Muscle of back (tissue), 3 donors: ENCODE measurements at regions not wholly inside any gene's neighbourhood (a gene's known extent, or its start where the extent isn't known, plus 50 kb on each side); places are given as distances from the start of the nearest gene placed in this dataset.

Experiments
- DNase-seq, 3 donors: peaks; one replicate each; pipeline versions ENCODE4 v3.0.0 to v3.0.0-alpha.2; 2013

DNA sequence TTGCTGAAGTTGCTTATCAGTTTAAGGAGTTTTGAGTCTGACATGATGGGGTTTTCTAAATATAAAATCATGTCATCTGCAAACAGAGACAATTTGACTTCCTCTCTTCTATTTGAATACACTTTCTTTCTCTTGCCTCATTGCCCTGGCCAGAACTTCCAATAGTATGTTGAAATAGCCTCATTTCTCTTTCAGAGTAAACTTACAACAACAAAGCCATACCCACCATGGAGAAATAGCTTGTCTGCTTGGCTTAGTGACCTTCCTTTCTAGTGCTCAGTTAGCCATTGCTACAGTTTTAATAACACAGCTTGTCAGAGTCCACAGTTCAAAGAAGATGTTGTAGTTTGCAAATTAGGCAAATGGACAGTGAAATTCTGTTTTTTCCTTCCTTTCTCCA is 228.0 kb downstream of the ETAA1 start:
- no peak for DNase-seq

- DNase-seq, result peak; percentile 44 to 72 (median 55)
Observed at GRCh38 chr2:67625690-67626475, 228.8 kb downstream of the ETAA1 start.

- peak in 1 of 3 donors; percentile 73 for DNase-seq
Observed at GRCh38 chr2:67626656-67627055, 229.5 kb downstream of the ETAA1 start.

DNA sequence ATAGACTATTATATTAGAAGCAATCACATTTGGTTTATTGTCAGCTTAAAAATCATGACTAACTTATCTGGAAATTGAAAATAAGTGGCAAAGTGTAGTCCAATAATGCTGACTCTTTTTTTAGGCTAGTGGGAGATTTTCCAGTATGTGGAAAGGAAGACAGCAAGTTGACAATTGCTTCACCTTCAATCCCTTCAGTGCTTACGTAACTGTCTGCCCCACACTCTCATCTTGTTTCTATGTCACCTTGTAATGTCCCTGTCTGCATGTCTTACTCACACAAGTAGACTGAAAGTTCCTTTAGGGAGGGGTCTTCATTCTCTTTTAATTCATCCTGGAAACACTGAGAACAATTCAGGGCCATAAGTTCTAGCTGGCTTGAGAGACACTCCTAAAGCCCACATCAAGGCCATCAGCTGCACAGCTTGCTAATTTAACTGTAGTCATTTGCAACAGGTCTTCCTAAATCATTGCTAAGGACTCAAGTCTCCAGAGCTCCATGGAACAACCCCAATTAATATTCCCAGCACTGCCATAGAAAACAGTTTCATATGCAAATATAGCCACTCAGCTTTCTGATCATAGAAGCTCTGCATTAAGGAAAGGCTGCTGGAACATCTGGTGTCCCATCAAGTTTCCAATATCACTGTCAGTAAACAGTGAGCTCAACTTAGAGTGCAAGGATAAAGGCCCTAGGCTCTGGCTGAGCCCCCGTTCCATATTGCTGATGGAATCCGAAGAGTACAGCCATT is 230.5 kb downstream of the ETAA1 start:
- DNase-seq, result no peak

GRCh38 chr2:67628892-67629291 is 231.8 kb downstream of the ETAA1 start:
- no peak for DNase-seq

DNA sequence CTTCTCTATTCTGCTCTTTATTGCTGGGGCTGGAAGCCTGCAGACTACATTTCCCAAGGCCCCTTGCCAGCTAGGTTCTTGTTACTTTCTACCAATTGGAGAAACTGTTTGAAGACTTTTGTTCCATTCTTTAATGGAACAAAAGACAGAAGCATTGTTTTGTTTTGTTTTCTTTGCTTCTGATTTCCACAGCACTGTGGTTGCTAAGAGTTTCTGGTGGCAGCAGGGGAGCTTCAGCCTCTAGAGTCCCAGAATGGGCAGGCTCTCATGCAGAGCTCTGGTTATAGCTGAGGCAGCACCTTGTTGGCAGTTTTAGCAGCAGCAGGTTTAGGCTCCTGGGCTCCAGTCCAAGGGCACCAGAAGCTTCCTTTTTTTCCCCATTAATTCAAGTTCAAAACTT is 234.3 kb downstream of the ETAA1 start:
- no peak for DNase-seq

GRCh38 chr2:67633212-67633856 is 236.2 kb downstream of the ETAA1 start:
- no peak for DNase-seq

DNA sequence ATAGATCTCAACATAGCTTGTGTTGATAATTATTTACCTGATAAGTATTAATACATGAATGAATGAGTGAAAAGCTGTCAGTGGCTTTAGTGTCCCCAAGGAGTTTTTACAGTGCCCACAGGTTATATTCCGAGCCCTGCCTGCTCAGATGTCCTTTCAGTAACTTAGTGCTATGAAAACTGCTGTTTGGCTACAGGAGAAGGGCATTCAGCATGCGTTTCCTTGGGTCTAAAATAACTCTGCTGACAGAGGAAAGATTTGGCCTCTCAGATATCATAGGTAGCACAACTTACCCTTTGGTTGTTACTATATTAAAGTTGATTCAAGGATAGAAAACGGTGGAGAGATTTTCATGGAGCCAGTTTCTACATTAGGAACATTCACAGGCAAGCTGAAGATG is 241.0 kb downstream of the ETAA1 start:
- DNase-seq, result no peak

DNA sequence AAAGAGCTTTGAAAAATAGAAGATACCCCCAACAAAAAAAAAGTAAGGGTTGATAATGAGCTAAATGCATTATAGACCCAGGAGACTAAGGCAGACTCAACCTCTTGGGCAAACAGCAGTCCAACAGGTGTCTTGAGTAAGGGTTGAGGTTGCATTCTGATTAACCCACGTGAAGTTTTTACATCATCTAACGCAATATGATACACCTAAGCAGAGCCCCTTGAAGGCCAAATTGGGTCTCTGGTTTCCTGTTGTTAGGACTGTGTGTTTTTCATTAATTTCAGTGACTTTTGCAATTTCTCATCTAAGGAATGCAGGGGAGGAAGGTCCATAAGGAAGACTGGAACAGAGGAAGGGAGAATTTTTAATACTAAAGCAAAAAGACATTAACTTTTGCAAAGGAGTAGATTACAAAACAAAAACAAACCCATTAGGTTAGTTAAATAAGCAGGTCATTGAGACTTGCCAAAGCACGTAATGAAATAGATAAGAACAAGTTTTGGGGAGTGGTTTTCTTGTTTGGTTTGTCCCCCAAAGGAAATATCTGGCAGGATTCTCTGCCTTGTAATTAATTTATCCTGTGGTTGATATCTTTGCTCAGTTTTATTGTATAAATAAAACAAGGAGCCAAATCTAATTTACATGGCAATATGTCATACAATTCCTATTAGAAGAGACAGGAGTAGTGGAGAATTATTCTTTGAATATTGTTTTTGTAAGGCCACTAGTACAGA is 244.3 kb downstream of the ETAA1 start:
- DNase-seq, result peak in 1 of 3 donors; percentile 45

DNA sequence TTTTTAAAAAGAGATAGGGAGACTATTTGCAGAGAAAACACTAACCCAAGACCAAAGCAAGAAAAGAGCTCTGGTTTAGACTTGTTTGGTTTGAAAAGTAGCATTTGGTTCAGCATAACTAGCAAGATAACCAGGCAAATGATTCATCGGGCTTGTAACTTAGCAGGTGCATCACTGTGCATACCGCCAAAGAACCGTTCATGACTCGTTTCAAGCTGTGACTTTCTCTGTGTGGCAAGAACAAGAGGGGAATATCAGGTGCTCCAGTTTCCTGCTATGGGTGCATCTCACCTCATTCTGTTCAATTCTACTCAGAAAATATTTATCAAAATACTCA is 244.9 kb downstream of the ETAA1 start:
- no peak for DNase-seq

DNA sequence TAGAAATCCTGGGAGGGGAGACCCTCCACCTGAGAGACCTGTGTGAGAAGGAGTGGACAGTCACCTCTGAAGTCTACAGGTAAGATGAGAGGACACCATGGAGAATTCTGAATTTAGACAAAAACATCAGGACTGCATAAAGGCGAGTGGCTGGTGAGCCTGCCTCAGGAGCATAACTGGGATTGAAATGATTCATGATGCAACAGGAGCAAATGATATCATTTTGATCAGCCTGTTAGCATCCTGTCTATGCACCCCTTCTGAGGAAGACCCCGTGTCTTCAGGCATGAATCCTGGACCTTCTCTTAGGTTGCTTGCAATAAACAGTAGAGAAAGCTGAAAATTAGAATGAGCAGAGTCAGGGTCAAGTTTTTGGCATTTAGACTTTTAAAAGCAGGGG is 245.8 kb downstream of the ETAA1 start:
- no peak for DNase-seq

- no peak for DNase-seq
Observed at GRCh38 chr2:67645280-67646138, 248.4 kb downstream of the ETAA1 start.

DNA sequence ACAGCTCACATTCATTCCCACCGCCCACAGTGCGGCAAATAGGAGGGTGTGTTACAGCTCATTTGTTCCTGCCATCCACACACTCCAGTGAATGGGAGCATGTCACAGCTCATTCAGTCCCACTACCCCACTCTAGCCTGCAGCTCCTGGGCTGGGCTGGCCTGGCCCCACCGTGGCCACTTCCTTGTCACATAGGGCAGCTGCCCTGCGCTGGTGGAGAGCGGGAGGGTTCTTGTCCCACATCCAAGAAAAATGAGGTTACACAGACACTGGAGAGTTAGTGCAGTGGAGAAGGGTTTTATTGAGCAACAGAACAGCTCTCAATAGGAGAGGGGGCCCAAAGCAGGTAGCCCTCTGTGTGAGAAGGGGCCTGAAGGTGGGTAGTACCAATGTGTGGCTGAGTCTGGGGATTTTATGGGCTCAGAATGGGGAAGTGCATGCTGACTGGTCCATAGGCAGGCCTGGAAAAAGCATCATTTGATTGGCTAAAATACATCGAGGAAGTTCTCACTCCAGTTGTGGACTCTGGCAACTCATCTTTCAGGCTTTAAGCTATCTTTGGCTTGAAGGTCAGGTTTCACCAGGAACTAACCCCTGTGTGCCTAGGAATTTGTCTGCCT is 249.7 kb downstream of the ETAA1 start:
- no peak for DNase-seq

GRCh38 chr2:67649331-67650261 is 252.5 kb downstream of the ETAA1 start:
- peak; percentile 89 to 96 (median 93) for DNase-seq

DNA sequence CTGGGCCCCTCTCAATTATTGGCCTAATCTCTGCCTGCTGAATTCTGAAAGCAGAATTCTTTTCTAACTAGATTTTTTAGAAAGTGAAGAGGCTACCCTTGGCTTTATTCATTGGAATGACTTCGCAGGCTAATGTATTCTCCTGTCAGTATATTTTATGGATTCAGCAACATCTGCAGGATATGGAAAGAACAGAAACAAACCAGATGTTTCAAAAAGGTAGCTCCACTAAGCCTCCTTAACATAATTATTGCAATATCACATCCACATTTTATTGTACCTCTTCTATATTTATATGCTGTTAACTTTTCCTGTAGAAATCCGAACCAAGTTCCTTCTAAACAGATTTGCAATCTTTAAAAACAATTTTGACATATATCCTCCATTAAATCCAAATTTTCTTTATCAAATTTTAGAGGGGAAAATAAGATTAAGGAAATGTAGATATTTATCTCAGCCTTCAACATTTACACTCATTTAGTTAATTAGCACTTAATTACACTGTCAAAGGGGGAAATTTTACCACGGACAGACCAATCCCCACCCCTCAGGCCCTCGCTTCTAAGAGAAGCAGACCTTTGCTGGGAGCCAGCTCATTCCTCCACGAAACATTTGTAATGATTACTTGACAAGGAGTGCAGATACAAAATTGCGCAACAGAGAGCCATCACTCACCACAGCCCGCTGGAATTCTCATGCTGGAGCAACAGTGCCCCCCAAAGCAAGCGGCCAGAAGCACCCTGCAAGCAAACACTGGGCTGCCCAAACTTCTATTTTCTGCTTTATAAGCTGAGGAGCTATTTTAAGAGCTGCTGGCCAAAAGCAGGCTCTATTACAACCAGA is 253.4 kb downstream of the ETAA1 start:
- peak; percentile 91 to 95 (median 91) for DNase-seq

GRCh38 chr2:67651565-67651964 is 254.4 kb downstream of the ETAA1 start:
- DNase-seq, result peak in 2 of 3 donors; percentile 36 to 62

DNA sequence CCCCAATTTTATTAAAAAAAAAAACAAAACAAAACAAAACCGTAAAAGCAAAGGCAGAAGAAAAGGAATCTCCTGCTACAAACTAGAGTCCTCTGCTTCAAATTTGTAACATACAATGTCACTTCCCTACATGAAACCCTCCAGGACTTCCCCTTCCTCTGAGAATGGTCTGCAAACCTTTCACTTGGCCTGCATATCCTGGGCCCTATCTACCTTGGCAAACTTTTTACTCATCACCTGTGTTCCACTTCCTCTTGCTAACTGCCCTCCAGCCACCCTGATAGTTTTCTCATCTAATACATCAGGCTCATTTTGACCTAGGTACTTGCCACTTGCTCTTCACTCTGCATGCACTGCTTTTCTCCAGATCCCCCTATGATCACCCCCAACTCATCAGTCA is 255.5 kb downstream of the ETAA1 start:
- DNase-seq, result no peak

- no peak for DNase-seq
Observed at GRCh38 chr2:67656875-67657274, 259.7 kb downstream of the ETAA1 start.

DNA sequence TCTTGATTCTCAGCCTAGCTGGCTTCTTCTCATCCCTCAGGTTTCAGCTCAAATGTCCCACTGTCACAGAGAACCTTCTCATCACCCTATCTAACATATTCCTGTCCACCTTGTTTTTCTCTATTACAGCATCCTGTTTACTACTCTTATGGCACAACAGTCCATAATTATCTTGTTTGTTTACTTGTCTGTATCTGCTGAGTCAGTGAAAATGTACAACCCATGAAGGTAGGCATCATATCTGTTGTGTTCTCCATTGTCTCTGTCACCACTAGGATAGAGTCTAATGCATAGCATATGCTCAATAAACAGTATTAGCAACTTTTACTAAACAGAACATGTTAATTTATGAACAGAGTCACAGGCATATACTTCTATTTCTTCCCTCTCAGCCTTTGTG is 261.7 kb downstream of the ETAA1 start:
- DNase-seq, result no peak
